Endothelial cell of umbilical vein (primary cell): ENCODE measurements at regions not wholly inside any gene's neighbourhood (a gene's known extent, or its start where the extent isn't known, plus 50 kb on each side); places are given as distances from the start of the nearest gene placed in this dataset.

Source experiments
- BruUV-seq: library from RNA; stranded (reverse); fragments of 400-500 nt; replicated peaks from 2 replicates; lab custom pipeline; 2021; lab: Mats Ljungman, UMichigan
- CTCF ChIA-PET: fragments of 300-600, 350-600 bp; sonication (Branson Sonifier 250); formaldehyde crosslinking; loops from one replicate; lab custom pipeline; 2021; ENCODE audit warnings: antibody characterized with exemption, inconsistent platforms; lab: Charles Lee
- POLR2A ChIA-PET: fragments of 300-600, 350-600 bp; sonication (Branson Sonifier 250); formaldehyde crosslinking; loops from one replicate; lab custom pipeline; 2021; ENCODE audit warnings: antibody characterized with exemption, inconsistent platforms; lab: Charles Lee
- DNase-seq: peaks from one replicate; pipeline ENCODE4 v3.0.0-alpha.2; 2011; ENCODE audit warnings: low read depth, low spot score
- FAIRE-seq: peaks from 2 replicates; lab custom pipeline; 2011; peaks lifted over from hg19 to GRCh38; lab: Jason Lieb, UNC
- H2AFZ ChIP-seq: 2 replicates; pipeline ENCODE4 v1.6.0; 2012; ENCODE audit warnings: low read depth, low read length, control low read depth, inconsistent platforms
- H3K27ac ChIP-seq: 2 replicates; pipeline ENCODE4 v1.5.1; 2011; ENCODE audit warnings: low read depth, mild to moderate bottlenecking, control low read depth, low read length, moderate library complexity; ENCODE audit not compliant: insufficient read depth
- H3K27me3 ChIP-seq, 2 experiments: 2 replicates each; pipeline versions ENCODE4 v1.6.0 to v1.6.1; 2011; ENCODE audit warnings: low read length in 2 of 2, mixed read lengths in 1 of 2; ENCODE audit not compliant: control insufficient read depth in 2 of 2, insufficient read depth in 2 of 2
- H3K36me3 ChIP-seq, 2 experiments: 2 replicates in 1 of 2; 3 replicates in 1 of 2; pipeline ENCODE4 v1.5.1; 2011; ENCODE audit warnings: low read length in 2 of 2, mild to moderate bottlenecking in 1 of 2, moderate library complexity in 1 of 2; ENCODE audit not compliant: control insufficient read depth in 2 of 2, insufficient read depth in 2 of 2; ENCODE audit errors: extremely low read depth in 1 of 2
- H3K4me1 ChIP-seq: 3 replicates; pipeline ENCODE4 v1.5.1; 2011; ENCODE audit warnings: mild to moderate bottlenecking, low read length; ENCODE audit not compliant: control insufficient read depth, insufficient read depth; ENCODE audit errors: extremely low read depth
- H3K4me2 ChIP-seq: 2 replicates; pipeline ENCODE4 v1.6.1; 2011; ENCODE audit warnings: low read length, control low read depth, mixed read lengths; ENCODE audit not compliant: insufficient read depth
- H3K4me3 ChIP-seq, 3 experiments: fragments of 200-600 bp in 1 of 3; sonication (generic), shearing (Covaris generic) in 1 of 3; replicated peaks in 1 of 3; 2 replicates each; pipeline ENCODE4 v1.5.1; 2011 to 2016; ENCODE audit warnings: control low read depth in 3 of 3, low read length in 3 of 3, mild to moderate bottlenecking in 2 of 3, inconsistent platforms in 1 of 3, low read depth in 1 of 3, moderate library complexity in 1 of 3; ENCODE audit not compliant: insufficient read depth in 1 of 3
- H3K79me2 ChIP-seq: 2 replicates; pipeline ENCODE4 v1.6.0; 2012; ENCODE audit warnings: low read length, inconsistent platforms; ENCODE audit not compliant: control insufficient read depth, insufficient read depth
- H3K9ac ChIP-seq: replicated peaks from 2 replicates; pipeline ENCODE3; 2011; ENCODE audit warnings: low read length, control low read depth; ENCODE audit not compliant: insufficient read depth; ENCODE audit errors: extremely low read depth
- H3K9me1 ChIP-seq: replicated peaks from 3 replicates; pipeline ENCODE4 v1.6.0; 2011; ENCODE audit warnings: mild to moderate bottlenecking, low read length; ENCODE audit not compliant: control insufficient read depth, insufficient read depth; ENCODE audit errors: extremely low read depth
- H3K9me3 ChIP-seq: replicated peaks from 2 replicates; pipeline ENCODE4 v1.5.1; 2012; ENCODE audit warnings: low read length, inconsistent platforms; ENCODE audit not compliant: control insufficient read depth, insufficient read depth
- H4K20me1 ChIP-seq: replicated peaks from 2 replicates; pipeline ENCODE3; 2011; ENCODE audit warnings: mild to moderate bottlenecking, low read length; ENCODE audit not compliant: control insufficient read depth, insufficient read depth; ENCODE audit errors: extremely low read depth
- CTCF ChIP-seq, 2 donors: IDR thresholded peaks; 1 replicate in 1 of 2; 2 replicates in 1 of 2; pipeline ENCODE4 v1.5.1; 2011; ENCODE audit warnings: low read length in 2 of 2, mild to moderate bottlenecking in 2 of 2, moderate library complexity in 2 of 2, control low read depth in 1 of 2, inconsistent platforms in 1 of 2, low read depth in 1 of 2; ENCODE audit not compliant: insufficient read depth in 1 of 2; ENCODE audit errors: extremely low read depth in 1 of 2
- EZH2 ChIP-seq: IDR thresholded peaks from 2 replicates; pipeline ENCODE4 v1.6.1; 2012; ENCODE audit warnings: borderline replicate concordance, low read depth, mild to moderate bottlenecking, moderate library complexity, low read length, inconsistent platforms; ENCODE audit not compliant: severe bottlenecking
- GATA2 ChIP-seq: IDR thresholded peaks from 2 replicates; pipeline ENCODE4 v1.7.0; 2011; ENCODE audit warnings: low read depth, mild to moderate bottlenecking, moderate library complexity, mixed read lengths, low read length; ENCODE audit not compliant: insufficient read length, insufficient read depth
- JUN ChIP-seq: IDR thresholded peaks from 2 replicates; pipeline ENCODE4 v1.6.1; 2011; ENCODE audit warnings: borderline replicate concordance, low read depth; ENCODE audit not compliant: insufficient read length, insufficient read depth
- MYC ChIP-seq: IDR thresholded peaks from one replicate; pipeline ENCODE4 v1.6.1; 2011; ENCODE audit warnings: mild to moderate bottlenecking, low read depth, low read length
- POLR2A ChIP-seq: IDR thresholded peaks from 2 replicates; pipeline ENCODE4 v1.6.1; 2012; ENCODE audit warnings: low read depth, mild to moderate bottlenecking, control low read depth, low read length
- POLR2AphosphoS5 ChIP-seq: IDR thresholded peaks from 2 replicates; pipeline ENCODE4 v1.6.1; 2012; ENCODE audit warnings: low read depth, mild to moderate bottlenecking, control low read depth, low read length, moderate library complexity; ENCODE audit not compliant: insufficient read depth
- dilution Hi-C: fragments of 300-500 bp; cut with MboI; formaldehyde crosslinking; loops from one replicate; pipeline ENCODE4 v1.15.0; 2019; ENCODE audit warnings: low sequenced_read_pairs; ENCODE audit not compliant: extremely low pct_ligation_motif_present
- intact Hi-C: fragments of 100-400 bp; cut with micrococcal nuclease; formaldehyde crosslinking; loops from one replicate; pipeline ENCODE4 v1.10.0; 2022

DNA sequence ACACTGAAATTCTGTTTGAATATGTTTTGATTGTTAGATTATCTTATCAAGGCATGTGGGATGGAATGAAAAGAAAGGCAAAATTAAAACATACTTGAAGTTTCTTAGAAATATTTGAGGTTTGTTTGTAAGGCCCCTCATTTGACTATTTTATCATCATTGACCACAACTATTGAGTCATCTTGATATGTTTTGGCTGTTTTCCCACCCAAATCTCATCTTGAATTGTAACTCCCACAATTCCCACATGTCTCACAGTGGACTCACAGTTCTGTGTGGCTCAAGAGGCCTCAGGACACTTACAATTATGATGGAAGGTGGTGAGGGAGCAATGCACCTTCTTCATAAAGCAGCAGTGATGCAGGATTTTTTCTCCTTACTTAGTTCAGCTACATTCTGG, 917.1 kb downstream of the PLOD2 start:
- no TSS peak for BruUV-seq
- no peaks in the 10 kb centered on the region for H3K79me2 ChIP-seq
- no peaks in the 10 kb centered on the region for H3K4me1 ChIP-seq
- no peaks in the 10 kb centered on the region for H3K27me3 ChIP-seq
- intact Hi-C loops: no loop called here
- H3K9me1 ChIP-seq: peaks cover 2% of the 10 kb centered on the region
- H3K9me3 ChIP-seq: no peaks in the 10 kb centered on the region
- no peak overlapping the region for H3K27ac ChIP-seq
- no peak overlapping the region for H3K4me3 ChIP-seq
- H3K4me2 ChIP-seq: no peak overlapping the region
- peak; percentile 2 for DNase-seq
- H3K9ac ChIP-seq: no peak overlapping the region
- ChIA-PET POLR2A (no interaction called here), CTCF (interaction anchor here (1.0 kb wide), 1 partner anchor 524 kb away, joined by 3 read pairs; no protein-coding TSS in a partner anchor)
- no peak for FAIRE-seq
- no peak overlapping the region for H2AFZ ChIP-seq
- H3K36me3 ChIP-seq: no peaks in the 10 kb centered on the region
- dilution Hi-C loops: no loop called here
- H4K20me1 ChIP-seq: no peaks in the 10 kb centered on the region
- TF ChIP-seq MYC (no peak), EZH2 (no peak), GATA2 (no peak), POLR2AphosphoS5 (no peak), POLR2A (no peak), CTCF (IDR thresholded peaks at IDR 0.05; ENCODE audit: extremely low read depth in 1 of 2, insufficient read depth in 1 of 2, low read depth in 1 of 2, low read length in 2 of 2) (no peak), JUN (no peak)
